GM19452 (cell line): ENCODE measurements at regions not wholly inside any gene's neighbourhood (a gene's known extent, or its start where the extent isn't known, plus 50 kb on each side); places are given as distances from the start of the nearest gene placed in this dataset.

Source experiments
- ATAC-seq: cut with Tn5 transposase; IDR thresholded peaks from one replicate; pipeline ENCODE4 v1.9.1; 2021; ENCODE audit not compliant: unreplicated experiment

DNA sequence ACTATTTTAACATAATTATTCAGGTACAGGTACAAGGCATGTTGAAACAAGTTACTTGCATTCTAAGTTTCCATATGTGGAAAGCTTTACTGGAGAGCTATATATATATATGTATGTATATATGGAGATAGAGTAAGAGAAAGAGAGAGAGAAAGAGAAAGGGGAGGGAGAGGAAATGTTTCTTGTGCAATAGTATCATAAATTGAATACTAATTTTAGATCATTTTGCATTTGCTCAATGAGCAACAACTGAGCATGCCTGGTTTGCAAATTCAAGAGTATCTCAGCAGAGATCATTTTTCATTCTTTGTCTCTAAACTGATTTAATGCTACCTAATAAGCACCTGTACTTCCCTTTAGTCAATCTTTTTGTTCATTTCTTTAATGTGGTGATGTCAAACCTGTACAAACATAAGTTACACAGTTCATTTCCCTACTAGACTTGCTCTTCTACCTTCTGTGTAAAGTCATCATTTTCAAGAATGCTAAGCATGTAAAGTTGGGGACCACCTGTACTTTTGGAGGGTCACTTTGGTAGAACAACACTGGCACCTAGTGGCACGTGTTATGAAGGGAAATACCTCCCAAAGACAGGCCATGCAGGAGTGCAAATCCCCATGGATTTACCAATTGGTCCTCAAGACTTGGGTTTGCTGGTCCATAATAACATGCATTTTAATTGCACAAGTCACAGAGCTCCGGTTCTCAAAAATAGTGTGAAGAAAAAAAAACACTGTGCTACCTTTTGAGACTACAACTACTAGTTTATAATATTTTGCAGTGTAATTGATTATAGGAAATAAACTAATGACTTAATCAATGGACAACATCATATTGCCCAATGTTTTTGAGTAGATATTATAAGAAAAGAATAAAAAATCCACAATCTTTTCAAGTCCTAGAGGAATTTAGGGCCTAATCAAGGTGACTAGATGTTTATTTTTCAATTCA lies 431.2 kb upstream of the IGFBP3 start:
- ATAC-seq: no peak

GRCh38 chr7:46349490-46349889 lies 428.4 kb upstream of the IGFBP3 start:
- no peak for ATAC-seq

DNA sequence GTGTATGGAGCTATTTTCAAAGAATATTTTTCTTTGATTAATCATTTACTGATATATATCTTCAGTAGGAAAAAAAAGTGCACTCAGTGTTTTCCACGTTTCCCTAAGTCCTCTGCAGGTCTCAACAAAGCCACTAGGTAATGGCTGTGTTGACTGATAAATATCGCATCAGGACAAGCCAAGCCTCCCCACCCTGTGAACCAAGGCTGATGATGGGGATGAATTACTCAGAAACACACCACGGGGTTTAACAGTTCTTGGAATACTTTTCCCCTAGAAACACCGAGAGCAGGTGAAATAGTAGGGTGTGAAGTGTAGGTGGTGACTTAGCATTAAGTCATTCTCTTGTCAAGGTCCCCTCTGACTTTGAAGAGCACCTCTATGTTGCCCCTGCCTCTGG lies 423.5 kb upstream of the IGFBP3 start:
- no peak for ATAC-seq

DNA sequence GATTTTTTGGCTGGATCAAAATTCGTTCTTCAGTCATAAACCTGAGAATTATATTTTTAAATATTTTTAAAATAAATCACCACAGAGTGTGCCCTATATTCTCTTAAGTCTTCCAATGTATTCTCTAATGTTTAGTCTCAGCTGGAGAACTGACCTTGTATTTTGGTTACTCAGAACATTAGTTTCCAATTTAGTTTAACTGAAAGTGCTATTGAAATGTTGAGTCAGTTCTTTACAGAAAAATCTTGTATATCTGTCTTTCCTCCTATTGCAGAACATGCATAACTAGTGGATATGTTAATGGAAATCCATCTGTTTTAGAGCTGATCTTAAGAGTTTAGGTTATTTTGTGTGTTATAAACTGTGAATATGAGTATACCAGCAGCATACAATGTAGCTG lies 422.7 kb upstream of the IGFBP3 start:
- ATAC-seq: no peak

DNA sequence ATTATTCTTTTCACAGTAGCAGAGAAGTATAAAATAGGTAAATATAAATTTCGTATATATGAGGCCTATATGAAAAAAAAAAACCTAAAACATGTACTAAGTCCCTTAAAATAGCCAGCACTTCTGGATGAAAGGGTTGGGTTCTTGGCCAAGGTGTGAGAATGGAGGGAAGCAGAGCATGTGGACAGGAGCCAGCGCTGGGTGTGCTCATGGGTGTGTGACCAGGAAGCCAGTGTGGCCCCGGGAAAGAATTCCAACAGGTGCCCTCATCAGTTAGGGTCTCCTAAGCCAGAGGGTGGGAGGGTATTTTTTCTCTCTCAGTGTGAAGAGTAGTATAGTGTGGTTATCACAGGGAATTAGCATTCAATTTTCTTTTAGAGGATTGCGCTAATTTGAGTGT lies 401.9 kb upstream of the IGFBP3 start:
- no peak for ATAC-seq

DNA sequence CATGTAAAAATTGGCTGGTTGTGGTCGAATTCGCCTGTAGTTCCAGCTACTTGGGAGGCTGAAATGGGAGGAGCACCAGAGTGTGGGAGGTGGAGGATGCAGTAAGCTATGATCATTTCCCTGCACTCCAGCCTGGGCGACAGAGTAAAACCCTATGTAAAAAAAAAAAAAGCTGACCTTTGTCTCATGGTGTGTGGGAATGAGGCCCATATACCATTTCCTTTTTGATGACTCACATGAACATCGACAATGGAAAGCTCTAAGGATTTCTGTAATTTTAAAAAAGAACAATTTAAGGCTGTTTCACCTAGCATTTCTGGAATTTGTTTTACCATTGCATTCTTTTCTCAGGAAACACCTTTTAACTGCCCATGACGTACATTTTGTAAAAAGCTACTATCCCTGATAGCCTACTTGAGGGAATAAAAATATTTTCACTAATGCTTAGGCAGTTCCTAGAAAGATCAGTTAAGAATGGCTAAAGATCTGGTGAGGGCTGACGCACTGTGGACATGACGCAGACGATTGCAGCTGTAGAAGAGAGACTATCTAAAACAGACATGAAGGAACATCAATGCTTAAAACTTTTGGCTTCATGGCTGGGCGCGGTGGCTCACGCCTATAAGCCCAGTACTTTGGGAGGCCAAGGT lies 400.6 kb upstream of the IGFBP3 start:
- no peak for ATAC-seq

GRCh38 chr7:46320956-46321355 lies 399.9 kb upstream of the IGFBP3 start:
- no peak for ATAC-seq

DNA sequence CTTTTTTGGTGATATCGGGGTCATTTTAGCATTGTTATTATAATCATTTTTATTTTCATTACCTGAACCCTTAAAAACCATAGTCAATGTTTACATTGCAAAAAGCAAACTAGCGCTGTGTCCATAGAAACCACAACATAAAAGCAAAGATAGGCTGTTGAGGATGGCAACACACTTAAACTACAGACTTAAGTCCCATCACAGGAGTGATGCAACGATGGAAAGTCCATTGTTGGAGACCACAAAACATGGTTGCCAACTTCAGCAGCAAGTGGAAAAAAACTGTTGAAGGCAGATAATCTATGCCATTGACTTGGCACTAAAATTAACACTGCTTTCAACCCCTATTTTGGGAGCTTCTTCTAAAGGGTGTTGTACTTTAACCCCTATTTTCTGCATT lies 398.8 kb upstream of the IGFBP3 start:
- ATAC-seq: no peak

GRCh38 chr7:46318276-46318675 lies 397.2 kb upstream of the IGFBP3 start:
- ATAC-seq: no peak

DNA sequence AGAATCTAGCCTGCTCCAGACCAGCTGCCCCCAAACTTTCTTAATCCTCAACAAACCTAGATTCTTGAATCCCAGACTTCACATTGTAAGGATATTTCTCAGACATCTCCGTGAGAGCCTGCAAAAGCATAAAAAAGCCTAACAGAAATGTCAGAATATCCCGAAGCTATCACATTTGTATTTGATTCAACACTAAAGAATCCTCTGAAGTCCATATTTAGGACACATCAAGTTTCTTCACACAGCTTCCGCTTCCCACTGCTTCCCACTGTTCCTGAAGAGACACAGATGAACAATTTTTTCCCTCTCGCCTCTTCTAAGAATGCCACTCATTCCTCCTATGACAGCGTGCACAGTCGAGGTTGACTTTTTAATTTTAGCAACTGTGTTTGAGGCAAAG lies 396.2 kb upstream of the IGFBP3 start:
- no peak for ATAC-seq

DNA sequence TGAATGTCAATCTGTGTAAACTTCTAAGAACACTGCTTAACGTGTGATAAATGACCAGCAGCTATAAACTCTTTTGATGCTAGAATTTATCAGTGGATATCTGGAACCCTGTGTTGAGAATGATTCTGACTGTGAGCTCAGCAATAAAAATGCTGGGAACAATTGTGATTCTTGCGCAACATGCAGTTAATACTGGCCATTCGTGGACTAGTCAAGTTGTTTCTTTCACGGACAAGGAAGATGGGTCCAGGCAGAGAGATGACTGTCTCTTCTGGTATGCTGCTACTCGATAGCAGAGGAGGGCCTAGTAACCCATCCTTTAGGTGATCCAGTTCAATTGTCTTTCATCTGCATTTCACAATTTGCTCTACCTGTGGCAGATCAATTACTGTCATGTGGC lies 394.8 kb upstream of the IGFBP3 start:
- no peak for ATAC-seq

DNA sequence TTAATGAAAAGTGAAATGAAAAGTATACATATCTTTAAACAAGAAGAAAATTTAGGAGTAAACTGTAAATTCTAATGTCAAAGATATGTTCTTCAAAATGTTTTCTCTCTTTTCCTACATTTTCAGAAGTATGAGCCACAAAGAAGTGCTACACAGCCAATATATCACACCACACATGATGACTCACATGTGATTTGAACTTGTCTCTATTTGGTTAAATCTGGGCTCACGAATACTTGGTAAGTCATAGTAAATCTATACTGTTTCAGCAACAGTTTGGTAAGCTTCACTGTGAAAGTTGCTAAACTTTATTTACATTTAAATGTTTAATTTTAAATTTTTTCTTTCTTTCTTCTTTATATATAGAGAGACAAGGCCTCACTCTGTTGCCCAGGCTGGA lies 380.6 kb upstream of the IGFBP3 start:
- no peak for ATAC-seq

DNA sequence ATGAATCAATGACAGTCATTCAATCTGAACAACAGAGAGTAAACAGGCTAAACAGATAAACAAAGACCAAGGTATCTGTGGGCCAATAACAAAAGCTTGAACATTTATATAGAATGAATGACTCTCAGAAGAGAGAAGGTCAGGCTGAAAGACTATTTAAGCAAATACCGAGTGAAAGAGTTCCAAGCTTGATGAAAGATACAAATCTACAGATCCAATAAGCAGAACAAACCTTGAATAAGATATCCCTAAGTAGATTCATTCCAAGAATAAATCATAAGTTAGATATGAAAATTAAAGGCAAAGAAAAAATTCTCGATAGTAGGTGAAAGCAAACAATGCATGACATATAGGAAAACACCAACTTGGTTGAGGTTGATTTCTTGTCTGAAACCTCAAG lies 376.4 kb upstream of the IGFBP3 start:
- no peak for ATAC-seq

GRCh38 chr7:46296526-46296925 lies 375.5 kb upstream of the IGFBP3 start:
- no peak for ATAC-seq

GRCh38 chr7:46294381-46294780 lies 373.3 kb upstream of the IGFBP3 start:
- no peak for ATAC-seq

GRCh38 chr7:46292741-46293140 lies 371.7 kb upstream of the IGFBP3 start:
- ATAC-seq: no peak

GRCh38 chr7:46291601-46292150 lies 370.6 kb upstream of the IGFBP3 start:
- no peak for ATAC-seq

DNA sequence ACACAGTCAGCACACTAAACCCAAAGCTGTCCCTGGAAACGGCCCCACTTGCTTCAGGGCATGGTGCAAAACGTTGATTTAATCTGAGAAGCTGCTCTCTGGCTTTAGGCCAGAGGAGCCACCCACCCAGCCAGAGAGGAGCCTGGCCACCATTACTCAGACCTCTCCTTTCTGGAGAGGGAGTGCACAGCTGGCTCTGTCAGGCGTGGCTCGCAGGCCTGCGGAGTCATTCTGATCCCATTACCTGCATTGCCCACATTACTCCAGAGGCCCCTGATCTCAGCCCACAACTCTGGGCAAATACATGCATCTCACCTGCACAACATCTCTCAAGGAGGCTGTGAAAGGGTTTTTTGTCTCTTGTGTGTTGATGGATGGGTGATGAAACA lies 370.0 kb upstream of the IGFBP3 start:
- ATAC-seq: no peak

- no peak for ATAC-seq
Measured at GRCh38 chr7:46290374-46291049, 369.4 kb upstream of the IGFBP3 start.

GRCh38 chr7:46288861-46289260 lies 367.8 kb upstream of the IGFBP3 start:
- ATAC-seq: no peak

DNA sequence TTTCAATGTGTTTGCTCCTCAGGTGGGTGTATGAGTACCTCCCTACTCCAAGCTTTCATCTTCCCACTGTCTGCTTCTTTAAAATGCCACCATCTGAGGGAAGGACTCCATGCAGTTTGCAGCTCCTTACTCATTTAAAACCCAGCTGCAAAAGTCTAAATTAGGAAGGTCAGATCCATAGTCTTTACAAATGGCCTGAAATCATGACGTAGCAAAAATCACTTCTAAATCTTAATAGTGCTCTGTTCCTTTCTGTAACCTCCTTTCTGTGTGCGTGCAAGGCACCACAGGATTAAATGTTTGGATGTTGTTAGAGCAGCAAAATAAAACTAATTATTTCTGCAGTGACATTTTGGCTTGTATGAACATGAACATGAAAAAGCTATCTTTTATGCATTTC lies 366.9 kb upstream of the IGFBP3 start:
- ATAC-seq: no peak

DNA sequence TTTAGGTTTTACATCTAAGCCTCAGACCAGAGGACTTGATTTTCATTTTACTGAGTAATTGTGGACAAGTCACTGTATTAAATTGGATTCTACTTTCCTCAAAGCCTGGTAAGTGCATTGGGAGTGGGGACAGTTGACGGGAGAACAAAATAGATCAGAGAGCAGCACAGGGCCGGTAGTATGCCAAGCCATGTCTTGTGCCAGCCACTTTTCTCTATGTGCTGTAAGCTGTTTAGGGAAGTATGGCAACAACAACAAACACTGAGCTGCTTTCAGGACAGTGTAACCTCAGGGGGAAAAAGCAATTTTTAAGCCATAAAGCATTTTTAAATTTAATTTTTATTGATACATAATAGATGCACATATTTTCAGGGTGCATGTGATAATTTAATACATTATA lies 365.9 kb upstream of the IGFBP3 start:
- ATAC-seq: no peak
